ENCODE measurements at regions not wholly inside any gene's neighbourhood (a gene's known extent, or its start where the extent isn't known, plus 50 kb on each side); places are given as distances from the start of the nearest gene placed in this dataset.
"Not testable (repeated sequence)": the region's sequence is repeated elsewhere in the genome, so short reads cannot be mapped to it uniquely, and the experiment has no call there.

DNA sequence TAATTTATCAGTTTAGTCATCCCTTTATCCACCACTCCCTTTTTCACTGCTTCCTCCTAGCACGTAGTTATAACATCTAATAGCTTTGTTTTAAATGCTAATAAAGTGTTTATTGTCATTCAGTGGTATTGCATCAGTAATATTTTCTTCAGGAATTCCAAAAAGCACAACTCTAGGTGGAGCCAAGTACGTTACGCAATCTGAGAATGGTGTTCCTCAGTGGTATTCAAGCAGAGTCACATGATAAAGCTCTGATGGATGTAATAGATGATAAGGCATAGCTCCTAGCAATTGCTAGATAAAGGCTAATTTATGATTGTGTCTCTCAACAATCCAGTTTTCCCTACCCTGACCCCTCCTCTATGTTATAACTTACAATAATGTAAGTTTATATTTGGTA, 494.6 kb upstream of the ADGRL4 start:
- Histone ChIP-seq H3K9ac (ENCODE audit: low read depth, low read length) (no peak overlapping the region), H3K36me3 (ENCODE audit: control insufficient read depth, insufficient read depth, low read length) (no peaks in the 10 kb centered on the region), H3K4me3 (ENCODE audit: low read depth, low read length) (no peak overlapping the region), H3K27me3 (ENCODE audit: control insufficient read depth, insufficient read depth, low read length) (no peaks in the 10 kb centered on the region), H3K9me3 (ENCODE audit: control insufficient read depth, insufficient read depth, low read length) (no peaks in the 10 kb centered on the region), H3K4me1 (ENCODE audit: control insufficient read depth, insufficient read depth, low read length) (no peaks in the 10 kb centered on the region)

GRCh38 chr1:79499541-79499940, 493.0 kb upstream of the ADGRL4 start:
- peaks cover 8% of the 10 kb centered on the region for H3K4me1 ChIP-seq (ENCODE audit: control insufficient read depth, insufficient read depth, low read length)
- H3K9me3 ChIP-seq (ENCODE audit: control insufficient read depth, insufficient read depth, low read length), result no peaks in the 10 kb centered on the region
- H3K36me3 ChIP-seq (ENCODE audit: control insufficient read depth, insufficient read depth, low read length), result no peaks in the 10 kb centered on the region

DNA sequence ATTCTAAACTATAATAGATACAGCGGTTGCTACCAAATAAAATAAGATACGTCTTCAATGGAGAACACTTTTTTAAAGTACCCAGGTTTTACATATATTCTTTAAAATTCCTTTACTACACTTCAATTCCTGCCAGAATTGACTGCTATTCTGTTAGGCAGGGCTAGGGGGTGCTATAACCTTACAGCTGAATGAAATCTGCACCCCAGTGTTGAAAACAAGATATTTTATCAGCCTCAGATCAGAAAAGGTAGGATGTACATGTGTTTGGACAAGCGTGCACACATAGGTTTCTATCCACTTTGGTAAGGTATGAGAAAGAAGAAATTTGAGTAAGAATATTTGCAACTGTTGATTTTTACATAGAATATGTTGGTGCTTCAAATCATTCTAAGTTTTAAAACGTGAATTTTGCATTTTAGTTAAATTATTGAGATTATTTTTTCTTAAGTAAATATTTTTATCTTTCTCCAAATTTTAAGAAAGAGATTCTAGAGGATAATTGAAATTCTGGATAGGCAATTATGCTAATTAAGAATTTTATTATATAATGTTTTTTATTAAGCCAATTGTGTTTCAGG, 490.8 kb upstream of the ADGRL4 start:
- H3K9ac ChIP-seq (ENCODE audit: low read depth, low read length), result no peak overlapping the region
- no peak overlapping the region for H3K4me3 ChIP-seq (ENCODE audit: low read depth, low read length)
- no peaks in the 10 kb centered on the region for H3K9me3 ChIP-seq (ENCODE audit: control insufficient read depth, insufficient read depth, low read length)
- no peaks in the 10 kb centered on the region for H3K27me3 ChIP-seq (ENCODE audit: control insufficient read depth, insufficient read depth, low read length)
- H3K36me3 ChIP-seq (ENCODE audit: control insufficient read depth, insufficient read depth, low read length), result no peaks in the 10 kb centered on the region
- peaks cover 9% of the 10 kb centered on the region for H3K4me1 ChIP-seq (ENCODE audit: control insufficient read depth, insufficient read depth, low read length)

More at GRCh38 chr1:79499541-79499940, 493.0 kb upstream of the ADGRL4 start:
- no peak overlapping the region for H3K4me3 ChIP-seq (ENCODE audit: low read depth, low read length)
- H3K9ac ChIP-seq (ENCODE audit: low read depth, low read length), result no peak overlapping the region
- H3K27me3 ChIP-seq (ENCODE audit: control insufficient read depth, insufficient read depth, low read length), result no peaks in the 10 kb centered on the region

- Histone ChIP-seq H3K9me3 (ENCODE audit: control insufficient read depth, insufficient read depth, low read length) (no peaks in the 10 kb centered on the region), H3K27me3 (ENCODE audit: control insufficient read depth, insufficient read depth, low read length) (no peaks in the 10 kb centered on the region), H3K9ac (ENCODE audit: low read depth, low read length) (no peak overlapping the region), H3K4me3 (ENCODE audit: low read depth, low read length) (no peak overlapping the region), H3K4me1 (ENCODE audit: control insufficient read depth, insufficient read depth, low read length) (peaks cover 9% of the 10 kb centered on the region), H3K36me3 (ENCODE audit: control insufficient read depth, insufficient read depth, low read length) (peaks cover 3% of the 10 kb centered on the region)
Observed at GRCh38 chr1:79496129-79496528, 489.6 kb upstream of the ADGRL4 start.

GRCh38 chr1:79493702-79494101, 487.2 kb upstream of the ADGRL4 start:
- H3K9me3 ChIP-seq (ENCODE audit: control insufficient read depth, insufficient read depth, low read length); H3K36me3 ChIP-seq (ENCODE audit: control insufficient read depth, insufficient read depth, low read length); H3K9ac ChIP-seq (ENCODE audit: low read depth, low read length); H3K4me1 ChIP-seq (ENCODE audit: control insufficient read depth, insufficient read depth, low read length); H3K27me3 ChIP-seq (ENCODE audit: control insufficient read depth, insufficient read depth, low read length): not testable (repeated sequence)
- peak overlapping the region; percentile 55 for H3K4me3 ChIP-seq (ENCODE audit: low read depth, low read length)

DNA sequence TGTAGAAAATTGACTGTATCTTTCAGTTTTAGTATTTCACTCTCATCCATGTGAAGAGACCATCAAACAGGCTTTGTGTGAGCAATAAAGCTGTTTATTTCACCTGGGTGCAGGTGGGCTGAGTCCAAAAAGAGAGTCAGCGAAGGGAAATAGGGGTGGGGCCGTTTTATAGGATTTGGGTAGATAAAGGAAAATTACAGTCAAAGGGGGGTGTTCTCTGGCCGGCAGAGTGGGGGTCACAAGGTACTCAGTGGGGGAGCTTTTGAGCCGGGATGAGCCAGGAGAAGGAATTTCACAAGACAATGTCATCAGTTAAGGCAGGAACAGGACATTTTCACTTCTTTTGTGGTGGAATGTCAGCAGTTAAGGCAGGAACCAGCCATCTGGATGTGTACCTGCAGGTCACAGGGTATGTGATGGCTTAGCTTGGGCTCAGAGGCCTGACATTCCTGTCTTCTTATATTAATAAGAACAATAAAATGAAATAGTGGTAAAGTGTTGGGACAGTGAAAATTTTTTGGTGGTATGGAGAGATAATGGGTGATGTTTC, 482.1 kb upstream of the ADGRL4 start:
- not testable (repeated sequence) for H3K9me3 ChIP-seq (ENCODE audit: control insufficient read depth, insufficient read depth, low read length); H3K9ac ChIP-seq (ENCODE audit: low read depth, low read length); H3K36me3 ChIP-seq (ENCODE audit: control insufficient read depth, insufficient read depth, low read length); H3K27me3 ChIP-seq (ENCODE audit: control insufficient read depth, insufficient read depth, low read length)
- H3K4me1 ChIP-seq (ENCODE audit: control insufficient read depth, insufficient read depth, low read length), result peaks cover 16% of the 10 kb centered on the region
- H3K4me3 ChIP-seq (ENCODE audit: low read depth, low read length), result peak overlapping the region; percentile 22

- Histone ChIP-seq H3K4me1 (ENCODE audit: control insufficient read depth, insufficient read depth, low read length) (peaks cover 4% of the 10 kb centered on the region), H3K4me3 (ENCODE audit: low read depth, low read length) (no peak overlapping the region), H3K27me3 (ENCODE audit: control insufficient read depth, insufficient read depth, low read length) (no peaks in the 10 kb centered on the region), H3K36me3 (ENCODE audit: control insufficient read depth, insufficient read depth, low read length) (no peaks in the 10 kb centered on the region), H3K9ac (ENCODE audit: low read depth, low read length) (no peak overlapping the region), H3K9me3 (ENCODE audit: control insufficient read depth, insufficient read depth, low read length) (no peaks in the 10 kb centered on the region)
Observed at GRCh38 chr1:79478728-79479373, 472.3 kb upstream of the ADGRL4 start.

GRCh38 chr1:79478160-79478559, 471.6 kb upstream of the ADGRL4 start:
- Histone ChIP-seq H3K27me3 (ENCODE audit: control insufficient read depth, insufficient read depth, low read length) (no peaks in the 10 kb centered on the region), H3K36me3 (ENCODE audit: control insufficient read depth, insufficient read depth, low read length) (no peaks in the 10 kb centered on the region), H3K4me3 (ENCODE audit: low read depth, low read length) (no peak overlapping the region), H3K9ac (ENCODE audit: low read depth, low read length) (no peak overlapping the region), H3K4me1 (ENCODE audit: control insufficient read depth, insufficient read depth, low read length) (no peaks in the 10 kb centered on the region), H3K9me3 (ENCODE audit: control insufficient read depth, insufficient read depth, low read length) (no peaks in the 10 kb centered on the region)

GRCh38 chr1:79472067-79472656, 465.6 kb upstream of the ADGRL4 start:
- Histone ChIP-seq H3K9me3 (ENCODE audit: control insufficient read depth, insufficient read depth, low read length) (no peaks in the 10 kb centered on the region), H3K9ac (ENCODE audit: low read depth, low read length) (no peak overlapping the region), H3K36me3 (ENCODE audit: control insufficient read depth, insufficient read depth, low read length) (no peaks in the 10 kb centered on the region), H3K4me3 (ENCODE audit: low read depth, low read length) (no peak overlapping the region), H3K4me1 (ENCODE audit: control insufficient read depth, insufficient read depth, low read length) (no peaks in the 10 kb centered on the region), H3K27me3 (ENCODE audit: control insufficient read depth, insufficient read depth, low read length) (no peaks in the 10 kb centered on the region)

DNA sequence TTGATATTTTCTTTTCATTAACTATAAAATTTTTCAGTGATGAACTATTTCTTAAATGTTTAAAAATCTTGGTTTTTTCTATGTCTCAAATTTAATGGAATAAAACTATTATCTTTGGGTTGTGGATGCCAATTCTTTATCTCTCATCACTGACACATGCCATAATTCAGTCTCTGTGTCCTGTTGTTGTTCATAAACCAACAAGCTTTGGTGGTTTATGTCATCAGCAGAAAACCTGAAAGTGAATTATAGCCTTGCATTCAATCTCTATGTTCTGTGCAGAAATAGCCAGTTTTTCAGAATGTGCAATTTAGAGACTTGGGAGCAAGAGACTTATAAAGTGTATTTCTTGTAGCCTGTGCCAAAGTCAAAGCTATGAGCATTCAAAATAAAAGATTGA, 462.6 kb upstream of the ADGRL4 start:
- H3K9me3 ChIP-seq (ENCODE audit: control insufficient read depth, insufficient read depth, low read length), result peaks cover 2% of the 10 kb centered on the region
- no peaks in the 10 kb centered on the region for H3K4me1 ChIP-seq (ENCODE audit: control insufficient read depth, insufficient read depth, low read length)
- no peak overlapping the region for H3K9ac ChIP-seq (ENCODE audit: low read depth, low read length)
- no peaks in the 10 kb centered on the region for H3K36me3 ChIP-seq (ENCODE audit: control insufficient read depth, insufficient read depth, low read length)
- no peak overlapping the region for H3K4me3 ChIP-seq (ENCODE audit: low read depth, low read length)
- no peaks in the 10 kb centered on the region for H3K27me3 ChIP-seq (ENCODE audit: control insufficient read depth, insufficient read depth, low read length)

DNA sequence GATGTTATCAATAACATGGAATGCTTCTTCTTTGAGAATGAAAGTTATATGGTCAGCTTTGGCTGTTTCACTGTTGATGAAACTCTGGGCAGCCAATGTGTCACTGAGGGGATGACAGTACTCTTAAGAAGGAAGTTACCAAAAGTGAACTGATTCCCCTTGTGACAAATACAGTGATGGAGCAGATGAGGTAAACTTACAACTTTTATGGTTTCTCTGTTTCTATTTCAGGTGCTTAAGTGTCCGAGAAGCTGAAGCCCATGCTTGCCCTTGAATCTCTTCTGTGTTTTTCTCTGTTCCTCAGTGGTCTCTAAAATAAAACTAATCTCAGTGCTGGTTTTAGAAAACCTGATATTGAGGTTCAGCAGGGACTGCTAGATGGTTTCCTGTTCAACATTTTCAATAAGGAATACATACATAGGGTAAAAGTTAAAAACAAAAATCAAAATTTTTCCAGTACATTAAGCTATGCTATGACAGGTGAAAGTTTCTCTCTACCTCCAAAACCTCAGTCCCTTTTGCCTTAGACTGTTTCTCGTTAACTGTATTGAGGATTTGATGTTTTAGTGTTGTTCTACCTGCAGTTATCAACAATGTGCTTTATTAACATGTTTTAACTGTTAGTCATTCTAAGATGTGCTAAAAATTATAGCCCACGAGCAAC, 454.4 kb upstream of the ADGRL4 start:
- Histone ChIP-seq H3K4me1 (ENCODE audit: control insufficient read depth, insufficient read depth, low read length) (no peaks in the 10 kb centered on the region), H3K27me3 (ENCODE audit: control insufficient read depth, insufficient read depth, low read length) (no peaks in the 10 kb centered on the region), H3K4me3 (ENCODE audit: low read depth, low read length) (no peak overlapping the region), H3K9me3 (ENCODE audit: control insufficient read depth, insufficient read depth, low read length) (peaks cover 8% of the 10 kb centered on the region), H3K36me3 (ENCODE audit: control insufficient read depth, insufficient read depth, low read length) (no peaks in the 10 kb centered on the region), H3K9ac (ENCODE audit: low read depth, low read length) (no peak overlapping the region)

All from iPS-15b (cell line).